IMR-90 (cell line): ENCODE measurements at regions not wholly inside any gene's neighbourhood (a gene's known extent, or its start where the extent isn't known, plus 50 kb on each side); places are given as distances from the start of the nearest gene placed in this dataset.
"Not testable (repeated sequence)": the region's sequence is repeated elsewhere in the genome, so short reads cannot be mapped to it uniquely, and the experiment has no call there.

Experiments used
- CEBPB ChIP-seq: IDR thresholded peaks from 2 replicates; pipeline ENCODE4 v1.6.1; 2012; ENCODE audit warnings: low read depth, low read length, improper control_type of control experiment
- CHD1 ChIP-seq: IDR thresholded peaks from 2 replicates; pipeline ENCODE4 v1.6.1; 2012; ENCODE audit warnings: low read depth, low read length, improper control_type of control experiment
- CTCF ChIP-seq: conservative IDR thresholded peaks from 2 replicates; pipeline ENCODE4 v1.5.1; 2012; ENCODE audit warnings: mild to moderate bottlenecking, low read depth, low read length, improper control_type of control experiment
- ELK1 ChIP-seq: fragments of 150-350 bp; IDR thresholded peaks from 2 replicates; pipeline ENCODE4 v1.6.1; 2016; ENCODE audit warnings: low read depth, mild to moderate bottlenecking, low read length, moderate library complexity, borderline replicate concordance
- POLR2A ChIP-seq: IDR thresholded peaks from 2 replicates; pipeline ENCODE4 v1.6.1; 2012; ENCODE audit warnings: mild to moderate bottlenecking, low read depth, low read length
- RAD21 ChIP-seq: IDR thresholded peaks from 2 replicates; pipeline ENCODE4 v1.6.1; 2012; ENCODE audit warnings: low read length, improper control_type of control experiment
- SMC3 ChIP-seq: fragments of 150-350 bp; IDR thresholded peaks from 2 replicates; pipeline ENCODE4 v1.6.1; 2016; ENCODE audit warnings: low read depth, mild to moderate bottlenecking, antibody characterized with exemption, low read length, moderate library complexity
- USF2 ChIP-seq: fragments of 150-350 bp; IDR thresholded peaks from 2 replicates; pipeline ENCODE4 v1.6.1; 2017; ENCODE audit warnings: mild to moderate bottlenecking, antibody characterized with exemption, low read length, low read depth

- TF ChIP-seq CTCF, POLR2A, RAD21, CHD1, ELK1, USF2, SMC3, CEBPB: not testable (repeated sequence)
These were observed 508.7 kb downstream of the FOXD4L5 start for GRCh38 chr9:64776269-64776668.
